A673 (cell line): ENCODE measurements at regions not wholly inside any gene's neighbourhood (a gene's known extent, or its start where the extent isn't known, plus 50 kb on each side); places are given as distances from the start of the nearest gene placed in this dataset.

Source experiments
- CTCF ChIP-seq: fragments of 300-800, 200-600 bp; sonication (generic); conservative IDR thresholded peaks from 2 replicates; pipeline ENCODE4 v1.5.1; 2017; ENCODE audit warnings: low read depth, mild to moderate bottlenecking, antibody characterized with exemption, low read length, moderate library complexity, mixed read lengths
- EZH2 ChIP-seq: fragments of 200-600 bp; sonication (generic); IDR thresholded peaks from 2 replicates; pipeline ENCODE4 v1.6.1; 2017; ENCODE audit warnings: borderline replicate concordance, low read depth, mild to moderate bottlenecking, mixed read lengths, antibody characterized with exemption, low read length; ENCODE audit not compliant: poor library complexity, severe bottlenecking

GRCh38 chr2:14896330-14897030 is 264.0 kb downstream of the LRATD1 start:
- no peak for TF ChIP-seq CTCF
- no peak for TF ChIP-seq EZH2
